ENCODE measurements at regions not wholly inside any gene's neighbourhood (a gene's known extent, or its start where the extent isn't known, plus 50 kb on each side); places are given as distances from the start of the nearest gene placed in this dataset.

- TF ChIP-seq FOXP2 (optimal IDR thresholded peaks at IDR 0.05; ENCODE audit: borderline replicate concordance, extremely low read depth, extremely low read length, insufficient read depth): no peak
- TF ChIP-seq REST (IDR thresholded peaks at IDR 0.05; ENCODE audit: insufficient read depth in 1 of 2, low read depth in 2 of 2, low read length in 2 of 2): no peak
- no peak for TF ChIP-seq SIN3A (IDR thresholded peaks at IDR 0.05; ENCODE audit: borderline replicate concordance, insufficient read depth, low read length)
- TF ChIP-seq TAF1 (IDR thresholded peaks at IDR 0.05; ENCODE audit: borderline replicate concordance, insufficient read depth, low read length): no peak
- no peak for TF ChIP-seq POLR2AphosphoS5 (IDR thresholded peaks at IDR 0.05; ENCODE audit: low read depth, low read length)
Observed at GRCh38 chr4:18458465-18458864, 436.9 kb upstream of the LCORL start.

- TF ChIP-seq FOXP2 (optimal IDR thresholded peaks at IDR 0.05; ENCODE audit: borderline replicate concordance, extremely low read depth, extremely low read length, insufficient read depth) (no peak), SIN3A (IDR thresholded peaks at IDR 0.05; ENCODE audit: borderline replicate concordance, insufficient read depth, low read length) (no peak), POLR2AphosphoS5 (IDR thresholded peaks at IDR 0.05; ENCODE audit: low read depth, low read length) (no peak), TAF1 (IDR thresholded peaks at IDR 0.05; ENCODE audit: borderline replicate concordance, insufficient read depth, low read length) (no peak), REST (IDR thresholded peaks at IDR 0.05; ENCODE audit: insufficient read depth in 1 of 2, low read depth in 2 of 2, low read length in 2 of 2) (no peak)
Observed at GRCh38 chr4:18454349-18454748, 432.8 kb upstream of the LCORL start.

- no peak for TF ChIP-seq TAF1 (IDR thresholded peaks at IDR 0.05; ENCODE audit: borderline replicate concordance, insufficient read depth, low read length)
- no peak for TF ChIP-seq REST (IDR thresholded peaks at IDR 0.05; ENCODE audit: insufficient read depth in 1 of 2, low read depth in 2 of 2, low read length in 2 of 2)
- no peak for TF ChIP-seq POLR2AphosphoS5 (IDR thresholded peaks at IDR 0.05; ENCODE audit: low read depth, low read length)
- no peak for TF ChIP-seq FOXP2 (optimal IDR thresholded peaks at IDR 0.05; ENCODE audit: borderline replicate concordance, extremely low read depth, extremely low read length, insufficient read depth)
- TF ChIP-seq SIN3A (IDR thresholded peaks at IDR 0.05; ENCODE audit: borderline replicate concordance, insufficient read depth, low read length): no peak
Observed at GRCh38 chr4:18445110-18445509, 423.6 kb upstream of the LCORL start.

DNA sequence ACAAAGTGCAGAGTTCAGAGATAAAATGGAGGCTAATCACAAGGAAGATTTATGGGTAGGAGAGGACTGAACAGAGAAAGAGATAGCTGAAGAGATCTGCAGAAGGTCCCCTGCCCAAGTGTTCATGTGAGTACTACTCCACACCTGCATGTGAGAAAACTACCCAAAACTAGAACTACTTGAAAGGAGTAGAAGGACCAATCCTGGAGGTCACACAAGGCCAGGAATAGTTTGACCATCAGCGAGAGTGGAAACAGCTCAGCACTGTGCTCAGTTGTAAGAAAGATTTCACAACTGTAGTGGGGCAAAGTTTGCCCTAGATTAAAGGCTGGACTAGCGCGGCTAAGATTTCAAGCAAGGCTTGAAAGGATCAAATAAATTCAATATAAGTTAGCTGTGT is 422.7 kb upstream of the LCORL start:
- TF ChIP-seq TAF1 (IDR thresholded peaks at IDR 0.05; ENCODE audit: borderline replicate concordance, insufficient read depth, low read length): no peak
- no peak for TF ChIP-seq POLR2AphosphoS5 (IDR thresholded peaks at IDR 0.05; ENCODE audit: low read depth, low read length)
- no peak for TF ChIP-seq FOXP2 (optimal IDR thresholded peaks at IDR 0.05; ENCODE audit: borderline replicate concordance, extremely low read depth, extremely low read length, insufficient read depth)
- TF ChIP-seq SIN3A (IDR thresholded peaks at IDR 0.05; ENCODE audit: borderline replicate concordance, insufficient read depth, low read length): no peak
- TF ChIP-seq REST (IDR thresholded peaks at IDR 0.05; ENCODE audit: insufficient read depth in 1 of 2, low read depth in 2 of 2, low read length in 2 of 2): no peak

DNA sequence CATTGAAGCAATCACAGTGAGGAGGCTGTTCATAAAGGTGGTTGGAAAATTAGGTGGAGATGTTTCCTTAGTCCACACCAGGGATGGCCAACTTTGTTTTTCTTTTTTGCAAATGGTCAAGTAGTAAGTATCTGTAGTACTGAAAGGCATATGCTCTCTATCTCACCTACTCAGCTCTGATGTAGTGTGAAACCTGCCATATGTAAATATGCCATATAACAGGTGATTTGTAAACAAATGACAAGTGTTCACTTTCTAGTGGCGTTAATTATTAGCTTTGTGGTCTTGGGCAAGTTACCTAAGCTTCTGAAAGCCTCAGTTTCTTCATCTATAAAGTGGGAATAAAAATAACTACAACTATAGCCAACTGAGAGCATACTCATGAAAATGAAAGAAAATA is 421.4 kb upstream of the LCORL start:
- TF ChIP-seq FOXP2 (optimal IDR thresholded peaks at IDR 0.05; ENCODE audit: borderline replicate concordance, extremely low read depth, extremely low read length, insufficient read depth): no peak
- no peak for TF ChIP-seq POLR2AphosphoS5 (IDR thresholded peaks at IDR 0.05; ENCODE audit: low read depth, low read length)
- no peak for TF ChIP-seq REST (IDR thresholded peaks at IDR 0.05; ENCODE audit: insufficient read depth in 1 of 2, low read depth in 2 of 2, low read length in 2 of 2)
- TF ChIP-seq TAF1 (IDR thresholded peaks at IDR 0.05; ENCODE audit: borderline replicate concordance, insufficient read depth, low read length): no peak
- TF ChIP-seq SIN3A (IDR thresholded peaks at IDR 0.05; ENCODE audit: borderline replicate concordance, insufficient read depth, low read length): no peak

Data from PFSK-1 (cell line).